ENCODE measurements at regions not wholly inside any gene's neighbourhood (a gene's known extent, or its start where the extent isn't known, plus 50 kb on each side); places are given as distances from the start of the nearest gene placed in this dataset.

- WGBS, 2 donors, result 59 to 68% methylated on average over 2 of the region's 2 CpGs
- no peak for FAIRE-seq
- TF ChIP-seq CTCF (IDR thresholded peaks at IDR 0.05), result no peak
Measured at GRCh38 chr5:42131081-42131480, 206.0 kb downstream of the FBXO4 start.

DNA sequence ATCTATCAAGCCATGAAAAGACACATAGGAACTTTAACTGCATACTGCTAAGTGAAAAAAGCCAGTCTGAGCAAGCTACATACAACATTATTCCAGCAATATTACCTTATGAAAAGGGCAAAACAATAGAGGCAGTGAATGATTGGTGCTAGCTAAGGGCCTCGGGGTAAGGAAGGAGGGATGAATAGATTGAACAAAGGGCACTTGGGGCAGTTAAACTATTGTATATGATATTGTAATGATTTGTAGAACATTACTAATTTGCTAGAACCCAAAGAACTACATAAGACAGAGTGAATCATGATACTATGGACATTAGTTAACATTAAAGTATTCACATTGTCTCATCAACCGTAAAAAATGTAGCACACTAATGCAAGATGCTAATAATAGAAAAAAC, 218.3 kb downstream of the FBXO4 start:
- TF ChIP-seq CTCF (IDR thresholded peaks at IDR 0.05), result no peak
- no peak overlapping the region for H3K4me3 ChIP-seq
- no peak for ATAC-seq
- no peaks in the 10 kb centered on the region for H3K36me3 ChIP-seq
- H3K27me3 ChIP-seq, result no peaks in the 10 kb centered on the region
- no peaks in the 10 kb centered on the region for H3K4me1 ChIP-seq
- no peak for FAIRE-seq
- intact Hi-C loops (cut with DNase I), result no loop called here
- H3K9me3 ChIP-seq, result no peaks in the 10 kb centered on the region
- WGBS, 2 donors, result 55 to 61% methylated on average over 2 of the region's 2 CpGs
- no peak for DNase-seq
- H3K27ac ChIP-seq, result no peak overlapping the region

More at GRCh38 chr5:42131081-42131480, 206.0 kb downstream of the FBXO4 start:
- intact Hi-C loops (cut with DNase I), result no loop called here
- Histone ChIP-seq H3K4me1 (no peaks in the 10 kb centered on the region), H3K4me3 (no peak overlapping the region), H3K27me3 (no peaks in the 10 kb centered on the region), H3K27ac (no peak overlapping the region), H3K9me3 (no peaks in the 10 kb centered on the region), H3K36me3 (no peaks in the 10 kb centered on the region)
- DNase-seq (no peak), ATAC-seq (no peak)

DNA sequence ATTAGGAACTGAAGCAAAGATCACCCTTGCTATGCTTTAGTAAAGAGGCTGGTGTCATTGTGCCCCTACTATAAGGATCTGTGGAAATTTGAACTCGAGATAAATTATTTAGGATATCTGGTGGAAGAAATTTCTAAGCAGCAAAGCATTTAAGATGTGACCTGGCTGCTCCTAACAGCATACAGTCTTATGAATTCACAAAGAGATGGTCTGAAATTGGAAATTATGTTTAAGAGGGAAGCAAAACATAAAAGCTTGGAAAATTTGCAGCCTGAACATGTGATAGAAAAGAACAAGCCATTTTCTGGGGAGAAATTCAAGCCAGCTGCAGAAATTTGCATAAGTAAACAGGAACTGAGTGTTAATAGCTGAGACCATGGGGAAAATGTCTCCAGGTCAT, 223.7 kb downstream of the FBXO4 start:
- 7 to 11% methylated on average over 1 of the region's 1 CpG for WGBS, 2 donors
- no peaks in the 10 kb centered on the region for H3K36me3 ChIP-seq
- no peak overlapping the region for H3K27ac ChIP-seq
- no peaks in the 10 kb centered on the region for H3K27me3 ChIP-seq
- FAIRE-seq (no peak), ATAC-seq (no peak), DNase-seq (no peak)
- no peaks in the 10 kb centered on the region for H3K4me1 ChIP-seq
- no peaks in the 10 kb centered on the region for H3K9me3 ChIP-seq
- H3K4me3 ChIP-seq, result no peak overlapping the region
- TF ChIP-seq CTCF (IDR thresholded peaks at IDR 0.05), result no peak
- intact Hi-C loops (cut with DNase I), result no loop called here

- no peaks in the 10 kb centered on the region for H3K9me3 ChIP-seq
- no peak for FAIRE-seq
- intact Hi-C loops (cut with DNase I), result no loop called here
- no peaks in the 10 kb centered on the region for H3K4me1 ChIP-seq
- TF ChIP-seq CTCF (IDR thresholded peaks at IDR 0.05), result no peak
- H3K4me3 ChIP-seq, result no peak overlapping the region
- WGBS, 2 donors, result 51 to 57% methylated on average over 3 of the region's 3 CpGs
- no peaks in the 10 kb centered on the region for H3K36me3 ChIP-seq
- no peak for ATAC-seq
- DNase-seq, result no peak
- H3K27ac ChIP-seq, result no peak overlapping the region
- H3K27me3 ChIP-seq, result no peaks in the 10 kb centered on the region
Measured at GRCh38 chr5:42157215-42157614, 232.1 kb downstream of the FBXO4 start.

DNA sequence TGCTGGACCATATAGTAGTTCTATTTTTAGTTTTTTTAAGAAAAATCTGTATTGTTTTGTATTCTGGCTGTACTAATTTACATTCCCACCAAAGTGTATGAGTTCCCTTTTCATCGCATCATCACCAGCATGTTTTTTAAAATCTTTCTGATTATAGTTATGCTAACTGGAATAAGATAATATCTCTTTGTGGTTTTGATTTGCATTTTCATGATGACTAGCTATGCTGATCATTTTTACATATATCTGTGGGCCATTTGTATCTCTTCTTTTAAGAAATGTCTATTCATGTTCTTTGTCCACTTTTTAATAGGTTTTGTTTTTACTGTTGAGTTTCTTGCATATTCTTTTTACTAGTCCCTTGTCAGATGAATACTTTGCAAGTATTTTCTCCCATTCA, 238.0 kb downstream of the FBXO4 start:
- no peaks in the 10 kb centered on the region for H3K9me3 ChIP-seq
- no peak for DNase-seq
- H3K27ac ChIP-seq, result no peak overlapping the region
- no peak for ATAC-seq
- H3K4me1 ChIP-seq, result no peaks in the 10 kb centered on the region
- FAIRE-seq, result no peak
- TF ChIP-seq CTCF (IDR thresholded peaks at IDR 0.05), result no peak
- H3K27me3 ChIP-seq, result no peaks in the 10 kb centered on the region
- no peak overlapping the region for H3K4me3 ChIP-seq
- WGBS, 2 donors, result 89 to 94% methylated on average over 1 of the region's 1 CpG
- no peaks in the 10 kb centered on the region for H3K36me3 ChIP-seq
- intact Hi-C loops (cut with DNase I), result no loop called here

Data from pancreas (tissue), 10 donors.